ENCODE measurements at regions not wholly inside any gene's neighbourhood (a gene's known extent, or its start where the extent isn't known, plus 50 kb on each side); places are given as distances from the start of the nearest gene placed in this dataset.

DNA sequence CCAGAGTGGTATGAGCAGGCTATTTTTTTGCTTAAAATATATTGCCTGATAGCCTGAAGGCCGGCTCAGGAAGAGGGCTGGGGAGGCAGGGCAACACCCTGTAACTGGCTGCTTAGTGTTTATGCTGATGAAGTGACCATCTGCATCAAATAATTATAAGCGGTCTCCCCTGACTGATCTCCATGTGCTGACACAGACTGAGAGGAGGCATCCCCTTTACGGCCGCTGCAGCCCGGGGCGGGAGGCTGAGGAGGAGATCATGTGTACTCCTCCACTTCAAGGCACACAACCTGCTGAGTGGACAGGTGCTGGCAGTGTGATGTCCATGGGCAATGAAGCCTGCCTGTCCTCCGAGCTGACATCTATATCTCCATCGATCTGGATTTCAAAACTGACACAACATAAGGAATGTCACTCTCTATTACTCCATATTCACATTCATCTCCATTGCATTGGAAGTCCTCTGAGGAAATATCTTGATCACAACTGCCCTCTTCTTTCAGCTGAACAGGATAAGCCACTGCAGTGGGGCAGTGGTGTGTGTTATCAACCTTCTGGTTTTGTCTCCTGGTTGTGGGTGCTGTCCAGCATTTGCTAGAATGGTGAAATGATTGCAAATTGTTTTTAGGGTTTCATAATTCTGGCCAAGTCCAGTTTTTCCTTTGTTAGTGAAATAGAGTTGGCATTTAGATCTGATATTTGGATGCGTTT, 143.5 kb downstream of the AQP4 start:
- Histone ChIP-seq H3K36me3 (ENCODE audit: insufficient read depth, low read length) (no peaks in the 10 kb centered on the region), H3K9me3 (ENCODE audit: low read length) (no peaks in the 10 kb centered on the region), H4K20me1 (ENCODE audit: insufficient read depth) (no peaks in the 10 kb centered on the region), H3F3A (ENCODE audit: insufficient read depth, low read length, poor library complexity, severe bottlenecking) (no peaks in the 10 kb centered on the region), H3K4me3 (ENCODE audit: low read length) (no peak overlapping the region), H3K9me2 (ENCODE audit: insufficient read depth, low read length) (no peaks in the 10 kb centered on the region), H3K79me2 (replicated peaks; ENCODE audit: insufficient read depth, low read length) (no peaks in the 10 kb centered on the region), H3K27me3 (ENCODE audit: insufficient read depth, low read depth, low read length) (no peaks in the 10 kb centered on the region), H3K9ac (ENCODE audit: low read length) (no peak overlapping the region), H3K27ac (ENCODE audit: low read length) (no peak overlapping the region), H2AFZ (ENCODE audit: low read depth, low read length) (no peak overlapping the region), H3K4me2 (ENCODE audit: low read length) (no peak overlapping the region)
- no peak for TF ChIP-seq EZH2 (IDR thresholded peaks at IDR 0.05; ENCODE audit: borderline replicate concordance, insufficient read depth, low read length, poor library complexity, severe bottlenecking)
- no peak for TF ChIP-seq SMC3 (conservative IDR thresholded peaks at IDR 0.05; ENCODE audit: poor library complexity)
- no peak for TF ChIP-seq RAD21 (conservative IDR thresholded peaks at IDR 0.05)
- no peak for TF ChIP-seq MXI1 (conservative IDR thresholded peaks at IDR 0.05; ENCODE audit: poor library complexity, severe bottlenecking)
- TF ChIP-seq TAF1 (IDR thresholded peaks at IDR 0.05; ENCODE audit: low read depth): no peak
- TF ChIP-seq, protein P1, sequence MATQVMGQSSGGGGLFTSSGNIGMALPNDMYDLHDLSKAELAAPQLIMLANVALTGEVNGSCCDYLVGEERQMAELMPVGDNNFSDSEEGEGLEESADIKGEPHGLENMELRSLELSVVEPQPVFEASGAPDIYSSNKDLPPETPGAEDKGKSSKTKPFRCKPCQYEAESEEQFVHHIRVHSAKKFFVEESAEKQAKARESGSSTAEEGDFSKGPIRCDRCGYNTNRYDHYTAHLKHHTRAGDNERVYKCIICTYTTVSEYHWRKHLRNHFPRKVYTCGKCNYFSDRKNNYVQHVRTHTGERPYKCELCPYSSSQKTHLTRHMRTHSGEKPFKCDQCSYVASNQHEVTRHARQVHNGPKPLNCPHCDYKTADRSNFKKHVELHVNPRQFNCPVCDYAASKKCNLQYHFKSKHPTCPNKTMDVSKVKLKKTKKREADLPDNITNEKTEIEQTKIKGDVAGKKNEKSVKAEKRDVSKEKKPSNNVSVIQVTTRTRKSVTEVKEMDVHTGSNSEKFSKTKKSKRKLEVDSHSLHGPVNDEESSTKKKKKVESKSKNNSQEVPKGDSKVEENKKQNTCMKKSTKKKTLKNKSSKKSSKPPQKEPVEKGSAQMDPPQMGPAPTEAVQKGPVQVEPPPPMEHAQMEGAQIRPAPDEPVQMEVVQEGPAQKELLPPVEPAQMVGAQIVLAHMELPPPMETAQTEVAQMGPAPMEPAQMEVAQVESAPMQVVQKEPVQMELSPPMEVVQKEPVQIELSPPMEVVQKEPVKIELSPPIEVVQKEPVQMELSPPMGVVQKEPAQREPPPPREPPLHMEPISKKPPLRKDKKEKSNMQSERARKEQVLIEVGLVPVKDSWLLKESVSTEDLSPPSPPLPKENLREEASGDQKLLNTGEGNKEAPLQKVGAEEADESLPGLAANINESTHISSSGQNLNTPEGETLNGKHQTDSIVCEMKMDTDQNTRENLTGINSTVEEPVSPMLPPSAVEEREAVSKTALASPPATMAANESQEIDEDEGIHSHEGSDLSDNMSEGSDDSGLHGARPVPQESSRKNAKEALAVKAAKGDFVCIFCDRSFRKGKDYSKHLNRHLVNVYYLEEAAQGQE (IDR thresholded peaks at IDR 0.05; ENCODE audit: borderline replicate concordance): no peak
- no peak for TF ChIP-seq EP300 (conservative IDR thresholded peaks at IDR 0.05; ENCODE audit: poor library complexity, severe bottlenecking)
- no peak for TF ChIP-seq POLR2AphosphoS5 (IDR thresholded peaks at IDR 0.05)
- TF ChIP-seq, protein P2, sequence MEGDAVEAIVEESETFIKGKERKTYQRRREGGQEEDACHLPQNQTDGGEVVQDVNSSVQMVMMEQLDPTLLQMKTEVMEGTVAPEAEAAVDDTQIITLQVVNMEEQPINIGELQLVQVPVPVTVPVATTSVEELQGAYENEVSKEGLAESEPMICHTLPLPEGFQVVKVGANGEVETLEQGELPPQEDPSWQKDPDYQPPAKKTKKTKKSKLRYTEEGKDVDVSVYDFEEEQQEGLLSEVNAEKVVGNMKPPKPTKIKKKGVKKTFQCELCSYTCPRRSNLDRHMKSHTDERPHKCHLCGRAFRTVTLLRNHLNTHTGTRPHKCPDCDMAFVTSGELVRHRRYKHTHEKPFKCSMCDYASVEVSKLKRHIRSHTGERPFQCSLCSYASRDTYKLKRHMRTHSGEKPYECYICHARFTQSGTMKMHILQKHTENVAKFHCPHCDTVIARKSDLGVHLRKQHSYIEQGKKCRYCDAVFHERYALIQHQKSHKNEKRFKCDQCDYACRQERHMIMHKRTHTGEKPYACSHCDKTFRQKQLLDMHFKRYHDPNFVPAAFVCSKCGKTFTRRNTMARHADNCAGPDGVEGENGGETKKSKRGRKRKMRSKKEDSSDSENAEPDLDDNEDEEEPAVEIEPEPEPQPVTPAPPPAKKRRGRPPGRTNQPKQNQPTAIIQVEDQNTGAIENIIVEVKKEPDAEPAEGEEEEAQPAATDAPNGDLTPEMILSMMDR (IDR thresholded peaks at IDR 0.05; ENCODE audit: poor library complexity, severe bottlenecking): no peak

DNA sequence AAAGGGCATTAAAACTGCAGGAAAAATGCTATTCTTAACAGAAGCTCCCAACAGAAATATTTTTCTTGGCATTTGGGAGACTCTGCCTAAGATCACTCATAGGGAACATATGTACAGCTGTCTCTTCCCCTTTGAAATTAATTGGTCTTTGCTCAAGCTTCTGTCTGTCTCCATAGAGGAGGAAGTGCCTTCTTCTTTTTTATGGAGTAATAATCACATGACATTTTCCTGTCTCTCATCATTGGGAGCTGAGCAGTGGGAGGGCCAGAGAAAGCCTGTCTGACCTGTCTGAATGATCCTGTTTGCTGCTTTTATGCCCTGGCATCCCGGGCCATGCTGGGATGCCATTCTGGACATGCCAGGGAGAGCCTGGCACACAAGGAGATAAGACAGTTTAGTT, 145.6 kb downstream of the AQP4 start:
- H3K36me3 ChIP-seq (ENCODE audit: insufficient read depth, low read length): no peaks in the 10 kb centered on the region
- no peak overlapping the region for H3K4me3 ChIP-seq (ENCODE audit: low read length)
- no peaks in the 10 kb centered on the region for H3K9me2 ChIP-seq (ENCODE audit: insufficient read depth, low read length)
- no peaks in the 10 kb centered on the region for H3K79me2 ChIP-seq (replicated peaks; ENCODE audit: insufficient read depth, low read length)
- no peak overlapping the region for H3K4me2 ChIP-seq (ENCODE audit: low read length)
- no peaks in the 10 kb centered on the region for H3K9me3 ChIP-seq (ENCODE audit: low read length)
- no peaks in the 10 kb centered on the region for H4K20me1 ChIP-seq (ENCODE audit: insufficient read depth)
- no peak overlapping the region for H3K9ac ChIP-seq (ENCODE audit: low read length)
- H3K27ac ChIP-seq (ENCODE audit: low read length): no peak overlapping the region
- H3K27me3 ChIP-seq (ENCODE audit: insufficient read depth, low read depth, low read length): no peaks in the 10 kb centered on the region
- no peak for TF ChIP-seq EP300 (conservative IDR thresholded peaks at IDR 0.05; ENCODE audit: poor library complexity, severe bottlenecking)
- TF ChIP-seq SMC3 (conservative IDR thresholded peaks at IDR 0.05; ENCODE audit: poor library complexity): no peak
- TF ChIP-seq, protein P1 (IDR thresholded peaks at IDR 0.05; ENCODE audit: borderline replicate concordance): no peak
- no peak for TF ChIP-seq MXI1 (conservative IDR thresholded peaks at IDR 0.05; ENCODE audit: poor library complexity, severe bottlenecking)
- no peak for TF ChIP-seq TAF1 (IDR thresholded peaks at IDR 0.05; ENCODE audit: low read depth)
- no peak for TF ChIP-seq EZH2 (IDR thresholded peaks at IDR 0.05; ENCODE audit: borderline replicate concordance, insufficient read depth, low read length, poor library complexity, severe bottlenecking)
- TF ChIP-seq, protein P2 (IDR thresholded peaks at IDR 0.05; ENCODE audit: poor library complexity, severe bottlenecking): no peak
- TF ChIP-seq RAD21 (conservative IDR thresholded peaks at IDR 0.05): no peak
- no peak for TF ChIP-seq POLR2AphosphoS5 (IDR thresholded peaks at IDR 0.05)
- H2AFZ ChIP-seq (ENCODE audit: low read depth, low read length): no peak overlapping the region
- no peaks in the 10 kb centered on the region for H3F3A ChIP-seq (ENCODE audit: insufficient read depth, low read length, poor library complexity, severe bottlenecking)

Data from neural cell (in vitro differentiated cells).